B cell (primary cell): ENCODE measurements at regions not wholly inside any gene's neighbourhood (a gene's known extent, or its start where the extent isn't known, plus 50 kb on each side); places are given as distances from the start of the nearest gene placed in this dataset.

Experiments
- ATAC-seq: fragments of 200-7000 bp; cut with Tn5 transposase; one replicate; pipeline ENCODE4 v1.10.0; 2021; ENCODE audit warnings: low read depth, mild to moderate bottlenecking, moderate number of reproducible peaks, moderate library complexity
- CTCF ChIA-PET: fragments of 350-600 bp; sonication (Branson Sonifier 250); formaldehyde crosslinking; loops from one replicate; lab custom pipeline; 2021; ENCODE audit warnings: antibody characterized with exemption, inconsistent platforms; lab: Charles Lee
- POLR2A ChIA-PET: fragments of 350-600 bp; sonication (Branson Sonifier 250); formaldehyde crosslinking; loops from one replicate; lab custom pipeline; 2021; ENCODE audit warnings: antibody characterized with exemption; lab: Charles Lee
- DNase-seq: peaks from one replicate; pipeline ENCODE4 v3.0.0; 2013
- H2AFZ ChIP-seq: 2 replicates; pipeline ENCODE4 v1.6.1; 2012; ENCODE audit warnings: mild to moderate bottlenecking, low read depth, low read length; ENCODE audit not compliant: insufficient read depth, poor library complexity, severe bottlenecking
- H3K27ac ChIP-seq, 2 donors: 1 replicate in 1 of 2; 2 replicates in 1 of 2; pipeline ENCODE4 v1.5.1; 2012 to 2013; ENCODE audit warnings: low read length in 2 of 2, mild to moderate bottlenecking in 2 of 2, moderate library complexity in 1 of 2
- H3K27me3 ChIP-seq, 4 experiments: fragments of 200-600 bp in 1 of 4; sonication (generic) in 1 of 4; replicated peaks in 1 of 4; 1 replicate in 2 of 4; 2 replicates in 2 of 4; pipeline versions ENCODE4 v1.6.1 to v1.7.0; 2013 to 2016; ENCODE audit warnings: low read length in 3 of 4, mild to moderate bottlenecking in 2 of 4, mixed read lengths in 1 of 4, moderate library complexity in 1 of 4; ENCODE audit not compliant: insufficient read depth in 4 of 4, control insufficient read depth in 3 of 4; ENCODE audit errors: control extremely low read depth in 1 of 4
- H3K36me3 ChIP-seq, 2 experiments: replicated peaks in 1 of 2; 1 replicate in 1 of 2; 2 replicates in 1 of 2; pipeline versions ENCODE4 v1.6.1 to v1.7.1; 2013; ENCODE audit warnings: low read length in 1 of 2; ENCODE audit not compliant: insufficient read depth in 2 of 2, control insufficient read depth in 1 of 2; ENCODE audit errors: control extremely low read depth in 1 of 2, extremely low read depth in 1 of 2
- H3K4me1 ChIP-seq, 2 donors: fragments of 200-600 bp in 1 of 2; sonication (generic) in 1 of 2; 1 replicate in 1 of 2; 2 replicates in 1 of 2; pipeline versions ENCODE4 v1.5.1 to v1.6.1; 2013 to 2017; ENCODE audit warnings: low read length in 2 of 2; ENCODE audit not compliant: control insufficient read depth in 2 of 2, insufficient read depth in 2 of 2
- H3K4me2 ChIP-seq: replicated peaks from 2 replicates; pipeline ENCODE3; 2012; ENCODE audit warnings: mild to moderate bottlenecking, low read depth, low read length; ENCODE audit not compliant: poor library complexity, severe bottlenecking
- H3K4me3 ChIP-seq, 5 experiments: fragments of 200-600 bp in 1 of 5; sonication (generic) in 1 of 5; 1 replicate in 3 of 5; 2 replicates in 2 of 5; pipeline versions ENCODE4 v1.5.1 to v1.7.0; 2011 to 2016; ENCODE audit warnings: low read length in 4 of 5, mild to moderate bottlenecking in 4 of 5, low read depth in 2 of 5, control low read depth in 1 of 5, moderate library complexity in 1 of 5; ENCODE audit not compliant: insufficient read depth in 1 of 5; ENCODE audit errors: control extremely low read depth in 1 of 5, extremely low read depth in 1 of 5
- H3K79me2 ChIP-seq: fragments of 200-600 bp; sonication (generic); one replicate; pipeline ENCODE4 v1.6.0; 2016; ENCODE audit warnings: low read length; ENCODE audit not compliant: control insufficient read depth, insufficient read depth
- H3K9ac ChIP-seq: fragments of 200-600 bp; sonication (generic); 2 replicates; pipeline ENCODE4 v1.6.1; 2017; ENCODE audit warnings: mild to moderate bottlenecking, low read length, moderate library complexity
- H3K9me3 ChIP-seq, 3 donors: one replicate each; pipeline versions ENCODE4 v1.6.1 to v1.7.1; 2013; ENCODE audit warnings: low read length in 2 of 3; ENCODE audit not compliant: control insufficient read depth in 2 of 3, insufficient read depth in 1 of 3; ENCODE audit errors: control extremely low read depth in 1 of 3
- H4K20me1 ChIP-seq: 2 replicates; pipeline ENCODE4 v1.6.0; 2012; ENCODE audit warnings: mild to moderate bottlenecking, low read length; ENCODE audit not compliant: insufficient read depth, control insufficient read depth, poor library complexity, severe bottlenecking
- H3K27ac Mint-ChIP-seq: one replicate; pipeline ENCODE4 v1.8.0; 2021; ENCODE audit warnings: mixed read lengths
- H3K27me3 Mint-ChIP-seq: one replicate; pipeline ENCODE4 v1.8.0; 2021; ENCODE audit warnings: mixed read lengths
- H3K4me1 Mint-ChIP-seq: one replicate; pipeline ENCODE4 v1.8.0; 2021; ENCODE audit warnings: mixed read lengths
- H3K4me3 Mint-ChIP-seq: one replicate; pipeline ENCODE4 v1.8.0; 2021; ENCODE audit warnings: mixed read lengths
- H3K9me3 Mint-ChIP-seq: one replicate; pipeline ENCODE4 v1.8.0; 2022; ENCODE audit warnings: mixed read lengths; ENCODE audit not compliant: insufficient read depth
- CTCF ChIP-seq: fragments of 200-600 bp; IDR thresholded peaks from one replicate; pipeline ENCODE4 v1.8.0; 2022; ENCODE audit warnings: antibody characterized with exemption, mild to moderate bottlenecking
- EZH2 ChIP-seq: IDR thresholded peaks from 2 replicates; pipeline ENCODE4 v1.6.1; 2012; ENCODE audit warnings: borderline replicate concordance, low read depth, mild to moderate bottlenecking, moderate library complexity, low read length; ENCODE audit not compliant: insufficient read depth, poor library complexity, severe bottlenecking
- WGBS: methylation state at CpG from one replicate; pipeline ENCODE4 v1.1.5; 2013; ENCODE audit warnings: missing lambda C conversion rate; ENCODE audit not compliant: insufficient coverage; 5-methylcytosine and 5-hydroxymethylcytosine counted together
- intact Hi-C: fragments of 100-400 bp; cut with micrococcal nuclease; formaldehyde crosslinking; loops from one replicate; pipeline ENCODE4 v1.10.0; 2022

- Histone ChIP-seq H3K4me2 (no peak overlapping the region), H3K9me3 (peaks cover 0 to 4% (median 0%) of the 10 kb centered on the region in 3 donors), H3K36me3 (no peaks in the 10 kb centered on the region), H3K79me2 (no peaks in the 10 kb centered on the region), H2AFZ (no peak overlapping the region), H4K20me1 (no peaks in the 10 kb centered on the region), H3K9ac (no peak overlapping the region), H3K4me1 (peaks cover 7 to 9% of the 10 kb centered on the region in 2 donors), H3K27me3 (no peaks in the 10 kb centered on the region), H3K27ac (no peak overlapping the region), H3K4me3 (no peak overlapping the region)
- peaks cover 17% of the 10 kb centered on the region for H3K4me1 Mint-ChIP-seq
- H3K9me3 Mint-ChIP-seq, result no peaks in the 10 kb centered on the region
- ChIA-PET CTCF (no interaction called here), POLR2A (no interaction called here)
- no peak for TF ChIP-seq CTCF
- no peak for TF ChIP-seq EZH2
- no peaks in the 10 kb centered on the region for H3K27me3 Mint-ChIP-seq
- no peak overlapping the region for H3K27ac Mint-ChIP-seq
- ATAC-seq (no peak), DNase-seq (no peak)
- intact Hi-C loops, result no loop called here
- H3K4me3 Mint-ChIP-seq, result no peak overlapping the region
- 100% methylated on average over 1 of the region's 6 CpGs for WGBS
Measured at GRCh38 chr1:87765057-87765680, 436.5 kb downstream of the LMO4 start.

GRCh38 chr1:87765681-87766070 is 437.0 kb downstream of the LMO4 start:
- no peak overlapping the region for H3K4me3 Mint-ChIP-seq
- H3K4me1 ChIP-seq, result peaks cover 5% of the 10 kb centered on the region in 2 donors
- H3K4me1 Mint-ChIP-seq, result peaks cover 14% of the 10 kb centered on the region
- H3K9me3 Mint-ChIP-seq, result no peaks in the 10 kb centered on the region
- WGBS, result no CpG with 5 or more reads among the region's 1 CpG
- CTCF ChIA-PET, result no interaction called here
- H2AFZ ChIP-seq, result no peak overlapping the region
- DNase-seq (no peak), ATAC-seq (no peak)
- no peak overlapping the region for H3K9ac ChIP-seq
- intact Hi-C loops, result no loop called here
- no peaks in the 10 kb centered on the region for H4K20me1 ChIP-seq
- H3K4me2 ChIP-seq, result no peak overlapping the region
- H3K27ac ChIP-seq, result no peak overlapping the region
- H3K4me3 ChIP-seq, result no peak overlapping the region
- H3K9me3 ChIP-seq, result peaks cover 0 to 4% (median 0%) of the 10 kb centered on the region in 3 donors
- TF ChIP-seq EZH2 (no peak), CTCF (no peak)
- H3K36me3 ChIP-seq, result no peaks in the 10 kb centered on the region
- no peak overlapping the region for H3K27ac Mint-ChIP-seq
- H3K27me3 Mint-ChIP-seq, result no peaks in the 10 kb centered on the region
- POLR2A ChIA-PET, result no interaction called here
- no peaks in the 10 kb centered on the region for H3K27me3 ChIP-seq
- no peaks in the 10 kb centered on the region for H3K79me2 ChIP-seq
